ENCODE measurements at regions not wholly inside any gene's neighbourhood (a gene's known extent, or its start where the extent isn't known, plus 50 kb on each side); places are given as distances from the start of the nearest gene placed in this dataset.
A peak's percentile ranks its signal among the peaks of the same experiment; 100 is the strongest.
"Not testable (repeated sequence)": the region's sequence is repeated elsewhere in the genome, so short reads cannot be mapped to it uniquely, and the experiment has no call there.

GRCh38 chr4:3634281-3634857 is 102.1 kb upstream of the LRPAP1 start:
- ATAC-seq (no peak), DNase-seq (peak; percentile 27)
- H3K4me3 ChIP-seq: no peak overlapping the region
- no peak for TF ChIP-seq CTCF (IDR thresholded peaks at IDR 0.05)
- H3K27ac ChIP-seq: no peak overlapping the region
- intact Hi-C loops (cut with DNase I): no loop called here
- H3K4me1 ChIP-seq: no peaks in the 10 kb centered on the region
- H3K9me3 ChIP-seq: no peaks in the 10 kb centered on the region
- H3K36me3 ChIP-seq: no peaks in the 10 kb centered on the region
- no peaks in the 10 kb centered on the region for H3K27me3 ChIP-seq (ENCODE audit: low read depth)

GRCh38 chr4:3633277-3633676 is 101.1 kb upstream of the LRPAP1 start:
- H3K4me1 ChIP-seq; ATAC-seq; intact Hi-C loops (cut with DNase I): not testable (repeated sequence)

GRCh38 chr4:3632794-3633193 is 100.6 kb upstream of the LRPAP1 start:
- DNase-seq: peak; percentile 41
- intact Hi-C loops (cut with DNase I); H3K9me3 ChIP-seq; H3K27me3 ChIP-seq (ENCODE audit: low read depth); H3K36me3 ChIP-seq; ATAC-seq; H3K27ac ChIP-seq; H3K4me3 ChIP-seq; H3K4me1 ChIP-seq: not testable (repeated sequence)

More at GRCh38 chr4:3633277-3633676, 101.1 kb upstream of the LRPAP1 start:
- H3K9me3 ChIP-seq; H3K27me3 ChIP-seq (ENCODE audit: low read depth); H3K36me3 ChIP-seq; H3K27ac ChIP-seq; DNase-seq; H3K4me3 ChIP-seq: not testable (repeated sequence)

GRCh38 chr4:3631544-3632266 is 99.5 kb upstream of the LRPAP1 start:
- H3K9me3 ChIP-seq; intact Hi-C loops (cut with DNase I); H3K4me1 ChIP-seq; H3K36me3 ChIP-seq; H3K4me3 ChIP-seq; ATAC-seq; H3K27me3 ChIP-seq (ENCODE audit: low read depth); H3K27ac ChIP-seq: not testable (repeated sequence)
- DNase-seq: peak; percentile 37

- H3K36me3 ChIP-seq: no peaks in the 10 kb centered on the region
- no peak for TF ChIP-seq CTCF (IDR thresholded peaks at IDR 0.05)
- H3K4me3 ChIP-seq: no peak overlapping the region
- peaks cover 8% of the 10 kb centered on the region for H3K27me3 ChIP-seq (ENCODE audit: low read depth)
- peak; percentile 26 for DNase-seq
- ATAC-seq: no peak
- intact Hi-C loops (cut with DNase I): no loop called here
- H3K9me3 ChIP-seq: no peaks in the 10 kb centered on the region
- H3K4me1 ChIP-seq: no peaks in the 10 kb centered on the region
- H3K27ac ChIP-seq: no peak overlapping the region
Observed at GRCh38 chr4:3630598-3631543, 98.6 kb upstream of the LRPAP1 start.

- Histone ChIP-seq H3K4me1 (no peaks in the 10 kb centered on the region), H3K36me3 (no peaks in the 10 kb centered on the region), H3K27ac (no peak overlapping the region), H3K4me3 (no peak overlapping the region), H3K27me3 (ENCODE audit: low read depth) (peaks cover 8% of the 10 kb centered on the region), H3K9me3 (no peaks in the 10 kb centered on the region)
- no peak for DNase-seq
- TF ChIP-seq CTCF (IDR thresholded peaks at IDR 0.05): no peak
- intact Hi-C loops (cut with DNase I): no loop called here
- ATAC-seq: no peak
Observed at GRCh38 chr4:3630136-3630597, 97.9 kb upstream of the LRPAP1 start.

Data from lower lobe of right lung (tissue), 2 donors.